GM12878 (cell line): ENCODE measurements at regions not wholly inside any gene's neighbourhood (a gene's known extent, or its start where the extent isn't known, plus 50 kb on each side); places are given as distances from the start of the nearest gene placed in this dataset.

Source experiments
- ATAC-seq: fragments of 200-7000 bp; cut with Tn5 transposase; 3 replicates; pipeline ENCODE4 v1.9.1; 2020; ENCODE audit warnings: mild to moderate bottlenecking, moderate library complexity
- BruUV-seq: library from RNA; stranded (reverse); fragments of 400-500 nt; replicated peaks from 2 replicates; lab custom pipeline; 2021; lab: Mats Ljungman, UMichigan
- CTCF ChIA-PET: fragments of 300-600 bp; sonication (Branson Sonifier 250); formaldehyde crosslinking; extraction: SDS; loops from one replicate; lab custom pipeline; 2021; ENCODE audit warnings: inconsistent platforms; lab: Yijun Ruan, JAX
- POLR2A ChIA-PET: fragments of 350-600 bp; formaldehyde crosslinking; extraction: SDS; loops from one replicate; lab custom pipeline; 2021; ENCODE audit warnings: inconsistent platforms; lab: Charles Lee
- RAD21 ChIA-PET: fragments of 300-600 bp; sonication (Branson Sonifier 250); formaldehyde crosslinking; loops from one replicate; lab custom pipeline; 2023; ENCODE audit warnings: antibody characterized with exemption; ENCODE audit not compliant: unreplicated experiment; lab: Charles Lee
- SMC1A ChIA-PET: fragments of 300-600 bp; sonication (Branson Sonifier 250); formaldehyde crosslinking; loops from one replicate; lab custom pipeline; 2023; ENCODE audit not compliant: unreplicated experiment, uncharacterized antibody; lab: Charles Lee
- DNase-seq: peaks from one replicate; pipeline ENCODE4 v3.0.0-alpha.2; 2011; ENCODE audit warnings: low read depth, low spot score
- FAIRE-seq: peaks from 3 replicates; lab custom pipeline; 2011; peaks lifted over from hg19 to GRCh38; lab: Jason Lieb, UNC
- H2AFZ ChIP-seq: 2 replicates; pipeline ENCODE4 v1.6.0; 2011; ENCODE audit warnings: low read depth, low read length, control low read depth; ENCODE audit not compliant: control insufficient read depth
- H3K27ac ChIP-seq: 2 replicates; pipeline ENCODE4 v1.5.1; 2011; ENCODE audit warnings: control low read depth; ENCODE audit not compliant: control insufficient read depth, insufficient read depth
- H3K27me3 ChIP-seq, 2 experiments: replicated peaks in 1 of 2; 2 replicates each; pipeline versions ENCODE4 v1.6.0 to v1.6.1; 2011; ENCODE audit warnings: low read length in 1 of 2; ENCODE audit not compliant: control insufficient read depth in 2 of 2, insufficient read depth in 2 of 2
- H3K36me3 ChIP-seq, 2 experiments: 2 replicates each; pipeline ENCODE4 v1.5.1; 2011; ENCODE audit warnings: low read length in 1 of 2; ENCODE audit not compliant: control insufficient read depth in 2 of 2, insufficient read depth in 2 of 2
- H3K4me1 ChIP-seq: 2 replicates; pipeline ENCODE4 v1.6.1; 2011; ENCODE audit warnings: mild to moderate bottlenecking, low read length, moderate library complexity, mixed read lengths; ENCODE audit not compliant: control insufficient read depth, insufficient read depth
- H3K4me2 ChIP-seq: 2 replicates; pipeline ENCODE4 v1.6.0; 2011; ENCODE audit warnings: control low read depth; ENCODE audit not compliant: control insufficient read depth, insufficient read depth
- H3K4me3 ChIP-seq: fragments of 200-600 bp; sonication (generic); 2 replicates; pipeline ENCODE4 v1.5.1; 2016
- H3K79me2 ChIP-seq: 2 replicates; pipeline ENCODE4 v1.6.0; 2011; ENCODE audit warnings: low read length; ENCODE audit not compliant: control insufficient read depth, insufficient read depth
- H3K9ac ChIP-seq: 2 replicates; pipeline ENCODE4 v1.8.0; 2011; ENCODE audit warnings: low read length, control low read depth, mixed read lengths; ENCODE audit not compliant: control insufficient read depth, insufficient read depth
- H3K9me3 ChIP-seq: replicated peaks from 3 replicates; pipeline ENCODE4 v1.5.1; 2011; ENCODE audit warnings: mild to moderate bottlenecking, low read length; ENCODE audit not compliant: control insufficient read depth, insufficient read depth
- H4K20me1 ChIP-seq: 2 replicates; pipeline ENCODE4 v1.6.0; 2011; ENCODE audit not compliant: control insufficient read depth, insufficient read depth
- BCL11A ChIP-seq: IDR thresholded peaks from 2 replicates; pipeline ENCODE4 v1.6.1; 2011; ENCODE audit warnings: low read depth, low read length
- MXI1 ChIP-seq: fragments of 150-350 bp; IDR thresholded peaks from 2 replicates; pipeline ENCODE4 v1.6.1; 2011; ENCODE audit warnings: low read depth, mild to moderate bottlenecking, inconsistent platforms, low read length, improper control_type of control experiment
- PML ChIP-seq: IDR thresholded peaks from 2 replicates; pipeline ENCODE4 v1.6.1; 2012; ENCODE audit warnings: low read length, inconsistent platforms
- RB1 ChIP-seq: fragments of 450-650 bp; formaldehyde crosslinking; IDR thresholded peaks from 2 replicates; pipeline ENCODE4 v1.6.1; 2017; ENCODE audit warnings: mild to moderate bottlenecking, borderline replicate concordance
- SMAD5 ChIP-seq: IDR thresholded peaks from 2 replicates; pipeline ENCODE4 v1.6.1; 2016; ENCODE audit warnings: antibody characterized with exemption, low read depth
- SREBF1 ChIP-seq: IDR thresholded peaks from 2 replicates; pipeline ENCODE4 v1.6.1; 2012; ENCODE audit warnings: mild to moderate bottlenecking, low read length
- SRF ChIP-seq, 2 experiments: IDR thresholded peaks; 2 replicates each; pipeline ENCODE4 v1.6.1; 2011; ENCODE audit warnings: low read depth in 2 of 2, low read length in 2 of 2, mild to moderate bottlenecking in 1 of 2, moderate library complexity in 1 of 2
- WGBS: methylation state at CpG from one replicate; pipeline ENCODE4 v1.1.6; 2016; ENCODE audit warnings: low lambda C conversion rate; ENCODE audit not compliant: insufficient replicate concordance, insufficient coverage; ENCODE audit errors: missing lambda C conversion rate; 5-methylcytosine and 5-hydroxymethylcytosine counted together
- in situ Hi-C: fragments of 300-500 bp; cut with MboI; formaldehyde crosslinking; loops from 9 replicates; pipeline ENCODE4 v1.14.3; 2018; ENCODE audit warnings: mixed read lengths
- intact Hi-C: fragments of 100-400 bp; cut with micrococcal nuclease; formaldehyde crosslinking; loops from one replicate; pipeline ENCODE4 v1.14.2; 2022; ENCODE audit not compliant: unreplicated experiment
- TF ChIP-seq, protein P1 (sequence below): fragments of 450-650 bp; IDR thresholded peaks from 2 replicates; pipeline ENCODE4 v1.6.1; 2017; ENCODE audit warnings: mild to moderate bottlenecking, moderate library complexity
- TF ChIP-seq, protein P2 (sequence below): IDR thresholded peaks from 2 replicates; pipeline ENCODE4 v1.6.1; 2012; ENCODE audit warnings: low read depth, low read length, improper control_type of control experiment
- TF ChIP-seq, protein P3 (sequence below): IDR thresholded peaks from 2 replicates; pipeline ENCODE4 v1.6.1; 2012; ENCODE audit warnings: improper control_type of control experiment, low read depth, low read length; ENCODE audit not compliant: insufficient replicate concordance
- TF ChIP-seq, protein P4 (sequence below): fragments of 150-350 bp; IDR thresholded peaks from 2 replicates; pipeline ENCODE4 v1.6.1; 2014; ENCODE audit warnings: mild to moderate bottlenecking, low read depth, low read length

DNA sequence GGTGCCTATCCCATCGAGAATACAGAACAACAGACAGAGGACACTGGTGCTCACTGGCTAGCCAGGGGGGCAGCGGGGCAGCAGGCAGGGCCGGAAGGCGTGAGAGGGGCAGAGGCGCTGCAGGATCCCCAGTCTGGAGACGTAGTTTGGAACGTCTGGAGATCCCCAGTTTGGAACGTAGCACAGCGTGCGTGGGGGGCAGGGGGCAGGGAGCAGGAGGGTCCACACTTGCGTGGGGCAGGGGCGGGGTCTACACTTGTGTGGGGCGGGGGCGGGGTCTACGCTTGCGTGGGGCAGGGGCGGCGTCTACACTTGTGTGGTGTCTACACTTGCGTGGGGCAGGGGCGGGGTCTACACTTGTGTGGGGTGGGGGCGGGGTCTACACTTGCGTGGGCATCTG is 107.2 kb downstream of the DACT2 start (continued):
- TF ChIP-seq, protein P1, sequence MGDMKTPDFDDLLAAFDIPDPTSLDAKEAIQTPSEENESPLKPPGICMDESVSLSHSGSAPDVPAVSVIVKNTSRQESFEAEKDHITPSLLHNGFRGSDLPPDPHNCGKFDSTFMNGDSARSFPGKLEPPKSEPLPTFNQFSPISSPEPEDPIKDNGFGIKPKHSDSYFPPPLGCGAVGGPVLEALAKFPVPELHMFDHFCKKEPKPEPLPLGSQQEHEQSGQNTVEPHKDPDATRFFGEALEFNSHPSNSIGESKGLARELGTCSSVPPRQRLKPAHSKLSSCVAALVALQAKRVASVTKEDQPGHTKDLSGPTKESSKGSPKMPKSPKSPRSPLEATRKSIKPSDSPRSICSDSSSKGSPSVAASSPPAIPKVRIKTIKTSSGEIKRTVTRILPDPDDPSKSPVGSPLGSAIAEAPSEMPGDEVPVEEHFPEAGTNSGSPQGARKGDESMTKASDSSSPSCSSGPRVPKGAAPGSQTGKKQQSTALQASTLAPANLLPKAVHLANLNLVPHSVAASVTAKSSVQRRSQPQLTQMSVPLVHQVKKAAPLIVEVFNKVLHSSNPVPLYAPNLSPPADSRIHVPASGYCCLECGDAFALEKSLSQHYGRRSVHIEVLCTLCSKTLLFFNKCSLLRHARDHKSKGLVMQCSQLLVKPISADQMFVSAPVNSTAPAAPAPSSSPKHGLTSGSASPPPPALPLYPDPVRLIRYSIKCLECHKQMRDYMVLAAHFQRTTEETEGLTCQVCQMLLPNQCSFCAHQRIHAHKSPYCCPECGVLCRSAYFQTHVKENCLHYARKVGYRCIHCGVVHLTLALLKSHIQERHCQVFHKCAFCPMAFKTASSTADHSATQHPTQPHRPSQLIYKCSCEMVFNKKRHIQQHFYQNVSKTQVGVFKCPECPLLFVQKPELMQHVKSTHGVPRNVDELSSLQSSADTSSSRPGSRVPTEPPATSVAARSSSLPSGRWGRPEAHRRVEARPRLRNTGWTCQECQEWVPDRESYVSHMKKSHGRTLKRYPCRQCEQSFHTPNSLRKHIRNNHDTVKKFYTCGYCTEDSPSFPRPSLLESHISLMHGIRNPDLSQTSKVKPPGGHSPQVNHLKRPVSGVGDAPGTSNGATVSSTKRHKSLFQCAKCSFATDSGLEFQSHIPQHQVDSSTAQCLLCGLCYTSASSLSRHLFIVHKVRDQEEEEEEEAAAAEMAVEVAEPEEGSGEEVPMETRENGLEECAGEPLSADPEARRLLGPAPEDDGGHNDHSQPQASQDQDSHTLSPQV = no peak
- no peak for TF ChIP-seq PML
- TF ChIP-seq SREBF1 = no peak
- TF ChIP-seq, protein P2, sequence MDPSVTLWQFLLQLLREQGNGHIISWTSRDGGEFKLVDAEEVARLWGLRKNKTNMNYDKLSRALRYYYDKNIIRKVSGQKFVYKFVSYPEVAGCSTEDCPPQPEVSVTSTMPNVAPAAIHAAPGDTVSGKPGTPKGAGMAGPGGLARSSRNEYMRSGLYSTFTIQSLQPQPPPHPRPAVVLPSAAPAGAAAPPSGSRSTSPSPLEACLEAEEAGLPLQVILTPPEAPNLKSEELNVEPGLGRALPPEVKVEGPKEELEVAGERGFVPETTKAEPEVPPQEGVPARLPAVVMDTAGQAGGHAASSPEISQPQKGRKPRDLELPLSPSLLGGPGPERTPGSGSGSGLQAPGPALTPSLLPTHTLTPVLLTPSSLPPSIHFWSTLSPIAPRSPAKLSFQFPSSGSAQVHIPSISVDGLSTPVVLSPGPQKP = no peak
- no peak for TF ChIP-seq MXI1

DNA sequence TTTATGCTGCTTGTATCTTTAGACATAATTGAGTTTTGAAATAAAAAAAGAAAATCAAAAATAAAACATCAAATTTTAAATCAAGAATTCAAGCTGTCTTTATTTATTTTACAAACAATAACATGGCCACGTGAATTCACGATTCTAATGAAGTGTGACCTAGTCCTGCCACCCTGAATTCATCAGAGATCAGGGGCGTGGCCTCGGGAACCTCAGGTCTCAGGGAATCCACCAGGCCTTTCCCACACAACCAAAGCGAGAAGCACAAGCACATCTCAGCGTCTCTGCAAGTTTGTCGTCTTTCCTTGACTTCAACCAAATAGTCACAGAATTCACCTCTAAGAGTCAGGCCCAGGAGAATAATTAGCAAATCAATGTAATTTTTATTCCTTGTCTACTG is 107.9 kb downstream of the DACT2 start:
- Histone ChIP-seq H2AFZ (no peak overlapping the region), H3K9ac (no peak overlapping the region), H3K27ac (no peak overlapping the region), H3K4me1 (no peaks in the 10 kb centered on the region), H3K79me2 (no peaks in the 10 kb centered on the region), H3K36me3 (no peaks in the 10 kb centered on the region), H3K4me3 (no peak overlapping the region), H4K20me1 (no peaks in the 10 kb centered on the region), H3K4me2 (no peak overlapping the region), H3K9me3 (no peaks in the 10 kb centered on the region), H3K27me3 (no peaks in the 10 kb centered on the region)
- FAIRE-seq (no peak), ATAC-seq (no peak), DNase-seq (no peak)
- POLR2A ChIA-PET = no interaction called here
- BruUV-seq = no TSS peak
- RAD21 ChIA-PET = no interaction called here
- 55% methylated on average over 7 of the region's 7 CpGs for WGBS
- intact Hi-C loops = no loop called here
- CTCF ChIA-PET = no interaction called here
- in situ Hi-C loops = no loop called here
- SMC1A ChIA-PET = no interaction called here
- TF ChIP-seq BCL11A (no peak), SRF (IDR thresholded peaks at IDR 0.05; ENCODE audit: low read depth in 2 of 2, low read length in 2 of 2) (no peak), SMAD5 (no peak), RB1 (no peak)
- TF ChIP-seq, protein P3, sequence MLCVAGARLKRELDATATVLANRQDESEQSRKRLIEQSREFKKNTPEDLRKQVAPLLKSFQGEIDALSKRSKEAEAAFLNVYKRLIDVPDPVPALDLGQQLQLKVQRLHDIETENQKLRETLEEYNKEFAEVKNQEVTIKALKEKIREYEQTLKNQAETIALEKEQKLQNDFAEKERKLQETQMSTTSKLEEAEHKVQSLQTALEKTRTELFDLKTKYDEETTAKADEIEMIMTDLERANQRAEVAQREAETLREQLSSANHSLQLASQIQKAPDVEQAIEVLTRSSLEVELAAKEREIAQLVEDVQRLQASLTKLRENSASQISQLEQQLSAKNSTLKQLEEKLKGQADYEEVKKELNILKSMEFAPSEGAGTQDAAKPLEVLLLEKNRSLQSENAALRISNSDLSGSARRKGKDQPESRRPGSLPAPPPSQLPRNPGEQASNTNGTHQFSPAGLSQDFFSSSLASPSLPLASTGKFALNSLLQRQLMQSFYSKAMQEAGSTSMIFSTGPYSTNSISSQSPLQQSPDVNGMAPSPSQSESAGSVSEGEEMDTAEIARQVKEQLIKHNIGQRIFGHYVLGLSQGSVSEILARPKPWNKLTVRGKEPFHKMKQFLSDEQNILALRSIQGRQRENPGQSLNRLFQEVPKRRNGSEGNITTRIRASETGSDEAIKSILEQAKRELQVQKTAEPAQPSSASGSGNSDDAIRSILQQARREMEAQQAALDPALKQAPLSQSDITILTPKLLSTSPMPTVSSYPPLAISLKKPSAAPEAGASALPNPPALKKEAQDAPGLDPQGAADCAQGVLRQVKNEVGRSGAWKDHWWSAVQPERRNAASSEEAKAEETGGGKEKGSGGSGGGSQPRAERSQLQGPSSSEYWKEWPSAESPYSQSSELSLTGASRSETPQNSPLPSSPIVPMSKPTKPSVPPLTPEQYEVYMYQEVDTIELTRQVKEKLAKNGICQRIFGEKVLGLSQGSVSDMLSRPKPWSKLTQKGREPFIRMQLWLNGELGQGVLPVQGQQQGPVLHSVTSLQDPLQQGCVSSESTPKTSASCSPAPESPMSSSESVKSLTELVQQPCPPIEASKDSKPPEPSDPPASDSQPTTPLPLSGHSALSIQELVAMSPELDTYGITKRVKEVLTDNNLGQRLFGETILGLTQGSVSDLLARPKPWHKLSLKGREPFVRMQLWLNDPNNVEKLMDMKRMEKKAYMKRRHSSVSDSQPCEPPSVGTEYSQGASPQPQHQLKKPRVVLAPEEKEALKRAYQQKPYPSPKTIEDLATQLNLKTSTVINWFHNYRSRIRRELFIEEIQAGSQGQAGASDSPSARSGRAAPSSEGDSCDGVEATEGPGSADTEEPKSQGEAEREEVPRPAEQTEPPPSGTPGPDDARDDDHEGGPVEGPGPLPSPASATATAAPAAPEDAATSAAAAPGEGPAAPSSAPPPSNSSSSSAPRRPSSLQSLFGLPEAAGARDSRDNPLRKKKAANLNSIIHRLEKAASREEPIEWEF = no peak
- TF ChIP-seq, protein P4, sequence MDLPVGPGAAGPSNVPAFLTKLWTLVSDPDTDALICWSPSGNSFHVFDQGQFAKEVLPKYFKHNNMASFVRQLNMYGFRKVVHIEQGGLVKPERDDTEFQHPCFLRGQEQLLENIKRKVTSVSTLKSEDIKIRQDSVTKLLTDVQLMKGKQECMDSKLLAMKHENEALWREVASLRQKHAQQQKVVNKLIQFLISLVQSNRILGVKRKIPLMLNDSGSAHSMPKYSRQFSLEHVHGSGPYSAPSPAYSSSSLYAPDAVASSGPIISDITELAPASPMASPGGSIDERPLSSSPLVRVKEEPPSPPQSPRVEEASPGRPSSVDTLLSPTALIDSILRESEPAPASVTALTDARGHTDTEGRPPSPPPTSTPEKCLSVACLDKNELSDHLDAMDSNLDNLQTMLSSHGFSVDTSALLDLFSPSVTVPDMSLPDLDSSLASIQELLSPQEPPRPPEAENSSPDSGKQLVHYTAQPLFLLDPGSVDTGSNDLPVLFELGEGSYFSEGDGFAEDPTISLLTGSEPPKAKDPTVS = no peak
